ENCODE measurements at regions not wholly inside any gene's neighbourhood (a gene's known extent, or its start where the extent isn't known, plus 50 kb on each side); places are given as distances from the start of the nearest gene placed in this dataset.

DNA sequence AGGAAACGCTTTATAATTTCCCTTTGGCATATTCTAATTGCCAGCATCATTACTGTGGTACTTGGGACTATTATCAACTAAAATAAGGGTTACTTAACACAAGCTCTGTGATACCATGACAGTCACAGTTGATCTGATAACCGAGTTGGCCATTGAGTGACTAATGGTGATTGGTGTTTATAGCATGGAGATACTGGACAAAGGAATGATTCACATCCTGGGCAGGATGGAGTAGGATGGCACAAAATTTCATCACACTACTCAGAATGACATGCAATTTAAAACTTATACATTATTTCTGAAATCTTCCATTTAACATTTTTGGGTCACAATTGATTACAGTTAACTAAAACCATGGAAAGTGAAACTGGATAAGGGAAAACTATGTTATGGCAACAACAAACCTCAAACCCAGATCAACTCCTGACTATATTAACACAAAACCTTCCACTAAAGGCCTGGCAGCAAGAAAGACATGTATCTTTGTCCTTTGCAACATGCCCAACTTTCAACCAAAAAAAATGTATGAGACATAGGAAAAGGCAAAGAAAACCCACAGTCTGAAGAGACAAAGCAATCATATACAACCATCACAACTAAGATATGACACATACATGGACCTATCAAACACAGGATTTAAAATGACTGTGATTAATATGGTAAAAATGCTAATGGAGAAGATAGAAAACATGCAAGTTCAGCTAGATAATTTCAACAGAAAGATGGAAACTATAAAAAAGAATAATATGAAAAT lies 208.5 kb upstream of the NRP1 start:
- DNase-seq = no peak

DNA sequence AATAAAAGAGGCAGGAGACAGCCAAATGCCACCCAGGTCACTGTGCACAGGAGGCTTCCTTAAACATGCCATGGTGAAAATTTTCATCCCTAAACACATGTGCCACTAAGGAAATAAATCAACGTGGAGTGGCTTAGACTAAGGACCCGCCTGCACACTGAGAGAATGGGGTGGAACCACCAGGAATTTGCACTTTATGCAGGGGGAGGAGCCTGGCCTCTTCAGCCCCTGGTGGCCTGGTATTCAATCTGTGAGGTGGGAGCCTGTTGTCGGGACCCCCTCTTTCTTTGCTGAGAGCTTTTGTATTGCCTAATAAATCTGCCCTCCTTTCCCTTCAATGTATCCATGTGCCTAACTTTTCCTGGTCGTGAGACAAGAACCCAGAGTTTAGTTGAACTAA lies 204.6 kb upstream of the NRP1 start:
- DNase-seq = no peak

DNA sequence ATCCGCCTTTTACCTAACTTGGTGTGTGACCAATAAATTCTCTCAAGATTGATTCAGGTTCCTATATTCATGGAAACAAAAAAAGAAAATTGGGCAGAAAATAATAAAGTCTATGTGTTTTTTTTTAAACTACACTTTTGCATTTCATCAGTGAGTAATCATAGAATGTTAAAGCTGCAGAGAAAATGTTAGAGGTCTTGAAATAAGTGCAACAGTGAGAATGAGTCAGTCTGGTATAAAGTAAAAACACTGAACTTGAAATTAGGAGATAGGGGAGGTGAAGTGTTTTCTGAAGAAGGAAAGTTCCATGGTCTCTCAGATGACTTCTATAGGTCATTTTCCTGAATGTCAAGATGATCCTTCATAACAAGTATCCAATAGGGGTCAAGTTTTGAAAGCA lies 202.6 kb upstream of the NRP1 start:
- DNase-seq = no peak

DNA sequence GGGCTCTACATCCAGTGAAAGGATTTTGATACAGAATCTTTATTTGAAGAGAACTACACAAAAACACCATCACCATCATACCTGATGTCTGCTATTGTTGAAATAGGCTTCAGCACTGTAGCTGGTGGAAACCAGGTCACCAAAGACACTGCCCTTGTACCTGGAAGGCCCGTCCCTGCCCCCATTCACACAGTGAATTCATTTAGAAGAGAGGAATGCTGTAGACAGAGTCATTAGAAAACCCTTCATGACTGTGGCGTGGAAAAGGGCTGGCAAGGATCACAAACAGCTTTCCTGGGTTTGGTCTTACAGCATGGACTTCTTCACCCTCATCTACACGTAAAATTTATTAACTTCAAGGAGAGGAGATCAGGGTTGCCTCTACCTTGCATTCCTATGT lies 202.0 kb upstream of the NRP1 start:
- DNase-seq = no peak

DNA sequence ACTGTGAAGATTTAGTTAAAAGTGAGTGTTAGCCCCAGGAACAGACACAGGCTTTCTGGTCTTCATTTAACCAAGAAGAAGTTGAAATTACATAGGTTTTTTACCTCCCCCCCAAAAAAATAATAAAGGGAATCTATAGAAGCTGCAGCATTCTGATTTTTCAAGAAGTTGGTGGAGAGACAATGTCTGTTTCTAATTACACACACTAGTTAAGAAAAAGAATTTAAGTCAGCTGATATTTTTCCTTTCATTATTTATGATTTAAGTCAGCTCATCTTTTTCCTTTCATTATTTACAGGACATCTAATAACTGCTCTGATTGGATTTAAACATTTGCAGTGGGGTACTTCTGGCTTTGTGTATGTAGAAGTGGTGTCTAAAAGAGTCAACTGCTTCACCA lies 201.4 kb upstream of the NRP1 start:
- no peak for DNase-seq

DNA sequence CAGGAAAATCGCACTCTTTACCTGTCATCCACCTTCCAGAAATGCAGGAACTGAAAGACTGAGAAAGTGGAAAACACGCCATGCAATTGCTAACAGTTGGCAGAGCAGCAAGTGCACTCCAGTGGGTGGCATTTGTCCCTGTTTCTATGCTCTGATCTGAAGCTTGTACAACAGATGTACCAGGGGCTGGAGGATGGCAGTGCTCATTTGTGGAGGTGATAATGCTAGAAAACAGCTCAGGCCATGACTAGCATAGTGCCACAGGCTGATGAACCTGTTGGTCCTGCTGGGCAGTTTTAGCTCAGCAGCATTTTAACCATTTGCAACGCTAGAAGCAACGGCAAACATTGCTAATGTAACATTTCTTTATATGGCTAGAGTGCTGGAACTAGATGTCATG lies 199.9 kb upstream of the NRP1 start:
- DNase-seq = no peak

DNA sequence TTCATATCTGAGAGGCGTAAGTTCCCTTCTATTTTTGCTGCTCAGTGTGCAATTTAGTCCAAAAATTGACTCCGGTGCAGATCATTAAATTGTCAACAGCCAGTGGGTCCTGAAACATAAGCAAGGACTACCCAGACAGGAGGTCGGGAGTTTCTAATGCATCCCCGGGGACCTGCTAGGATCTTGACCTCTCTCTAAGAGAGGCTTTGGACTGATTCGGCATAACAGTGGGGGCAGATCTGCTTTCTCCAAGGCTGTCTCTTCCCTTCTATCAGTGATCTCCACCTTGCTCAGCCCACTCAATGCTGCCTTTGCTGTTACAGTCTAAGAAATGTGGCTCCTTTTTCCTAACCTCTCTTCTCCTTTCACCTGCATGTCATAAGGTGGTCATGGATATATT lies 199.1 kb upstream of the NRP1 start:
- no peak for DNase-seq

DNA sequence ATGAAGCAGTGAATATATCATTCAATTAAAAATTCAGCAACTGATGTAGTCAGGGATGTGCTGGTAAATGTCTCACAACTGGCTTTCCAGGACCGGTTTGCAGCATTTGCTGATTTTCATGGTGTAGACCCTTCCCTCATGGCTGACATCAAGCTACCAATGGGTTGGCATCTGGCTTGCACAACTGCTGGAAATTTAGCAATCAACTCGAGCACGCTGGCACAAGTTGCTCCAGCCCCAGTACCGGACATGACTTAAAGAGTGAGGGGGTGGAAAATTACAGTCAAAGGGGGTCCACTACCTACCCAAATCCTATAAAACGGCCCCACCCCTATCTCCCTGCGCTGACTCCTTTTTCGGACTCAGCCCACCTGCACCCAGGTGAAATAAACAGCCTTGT lies 198.4 kb upstream of the NRP1 start:
- DNase-seq = no peak

DNA sequence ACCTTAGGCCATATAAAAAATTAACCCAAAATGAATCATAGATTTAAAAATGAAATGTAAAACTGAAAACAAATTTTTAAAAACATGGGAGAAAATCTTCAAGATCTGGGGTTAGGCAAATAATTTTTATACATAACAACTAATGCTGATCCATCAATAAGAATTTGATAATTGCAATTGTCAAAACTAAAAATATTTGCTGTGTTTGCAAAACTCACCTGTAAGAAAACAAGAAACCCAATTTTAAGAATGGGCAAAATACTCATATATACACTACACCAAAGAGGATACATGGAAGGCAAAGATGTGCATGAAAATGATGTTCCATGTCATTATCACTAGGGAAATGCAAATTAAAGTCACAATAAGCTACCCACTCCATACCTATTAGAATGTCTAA lies 194.8 kb upstream of the NRP1 start:
- no peak for DNase-seq

DNA sequence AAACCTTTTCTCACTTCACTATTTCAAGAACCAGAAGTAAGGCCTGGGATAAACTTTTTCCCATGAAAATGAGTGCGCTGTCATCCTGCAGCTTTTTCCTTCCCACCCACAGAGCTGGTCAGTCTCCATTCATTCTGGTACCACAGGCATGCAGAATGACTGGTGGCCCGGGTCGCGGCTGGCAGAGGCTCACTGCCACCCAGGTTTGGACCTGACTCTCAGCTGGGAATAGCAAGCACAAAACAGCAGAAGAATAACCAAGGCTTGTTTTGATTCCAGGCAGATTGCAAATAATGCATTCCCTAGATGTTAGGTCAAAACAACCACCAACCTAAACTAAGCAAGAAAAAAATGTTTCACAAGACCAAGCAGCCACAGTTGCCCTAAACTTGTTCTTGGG lies 190.5 kb upstream of the NRP1 start:
- DNase-seq = no peak

DNA sequence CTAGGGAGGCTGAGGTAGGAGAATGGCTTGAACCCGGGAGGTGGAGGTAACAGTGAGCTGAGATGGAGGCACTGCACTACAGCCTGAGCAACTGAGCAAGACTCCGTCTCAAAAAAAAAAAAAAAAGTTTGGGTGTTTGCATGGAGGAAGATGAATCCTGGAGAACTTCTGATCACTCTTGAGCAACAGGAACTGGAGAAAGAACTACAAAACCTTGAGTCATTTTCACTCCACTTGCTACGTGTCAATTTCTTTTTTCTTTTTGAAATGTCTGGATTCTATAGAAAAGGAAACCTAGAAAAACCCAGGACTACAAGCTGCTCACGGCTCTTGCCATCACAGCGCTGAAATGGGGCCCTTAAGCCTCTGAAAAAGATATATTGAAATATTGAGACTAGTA lies 189.6 kb upstream of the NRP1 start:
- DNase-seq = no peak

DNA sequence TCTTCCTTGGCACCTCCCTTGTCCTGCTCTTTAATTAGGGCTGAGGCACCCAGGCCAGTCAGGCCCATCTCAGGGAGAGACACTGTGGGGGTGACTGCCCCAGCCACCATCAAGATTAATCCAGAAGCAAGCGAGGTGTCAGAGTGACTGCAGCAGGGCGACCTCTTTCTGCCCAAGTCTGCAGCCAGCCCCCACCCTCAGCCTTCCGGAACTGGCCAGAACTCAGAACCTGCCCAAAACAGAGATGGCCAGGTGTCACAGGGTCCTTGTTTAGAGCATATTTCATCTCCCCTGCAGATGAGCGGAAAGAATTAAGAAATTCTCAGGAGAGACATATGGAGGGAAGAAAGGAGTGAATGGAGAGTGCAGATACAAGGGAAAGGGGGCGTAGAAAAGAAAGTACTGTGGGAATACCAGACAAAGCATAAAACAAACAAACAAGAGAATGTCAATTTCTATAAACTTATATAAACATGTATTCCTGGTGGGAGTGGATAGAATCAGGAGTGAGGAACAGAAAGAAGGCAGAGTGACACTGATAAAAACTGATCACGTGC lies 188.8 kb upstream of the NRP1 start:
- no peak for DNase-seq

DNA sequence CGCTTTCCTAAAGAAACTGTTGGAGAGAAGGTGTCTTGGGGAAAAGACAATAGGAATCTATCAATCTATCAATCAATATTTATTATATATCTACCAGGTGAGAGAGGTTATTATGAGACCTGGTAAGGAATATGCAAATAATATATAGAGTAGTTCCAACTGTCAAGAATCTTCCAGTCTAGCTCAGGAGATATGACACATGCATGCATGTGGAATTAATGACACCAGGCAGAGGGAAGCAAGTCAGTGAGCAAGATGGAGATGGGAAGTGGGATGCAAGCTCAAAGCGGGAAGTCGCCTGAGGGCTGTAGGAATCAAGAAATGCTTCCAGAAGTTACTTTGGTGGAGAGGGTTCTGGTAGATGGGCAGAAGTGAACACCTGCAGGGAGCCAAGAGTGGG lies 187.4 kb upstream of the NRP1 start:
- no peak for DNase-seq

DNA sequence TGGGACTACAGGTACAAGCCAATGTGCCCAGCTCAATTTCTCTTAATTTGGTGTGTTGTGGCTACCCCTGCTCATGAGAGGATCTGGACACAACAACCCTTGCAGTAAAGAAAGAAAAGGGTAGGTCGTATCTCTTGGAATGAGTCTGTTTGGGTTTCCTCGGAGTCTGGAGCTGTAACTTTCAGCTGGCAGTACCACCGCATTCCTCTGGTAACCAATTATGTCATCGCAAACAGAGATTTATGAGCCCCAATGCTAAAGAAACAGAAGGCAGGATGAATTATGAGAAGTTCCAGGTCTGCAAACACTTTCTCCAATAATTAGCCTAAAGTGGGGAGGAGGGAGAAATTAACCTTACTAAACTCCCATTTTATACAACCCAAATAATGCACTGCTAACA lies 186.6 kb upstream of the NRP1 start:
- no peak for DNase-seq

DNA sequence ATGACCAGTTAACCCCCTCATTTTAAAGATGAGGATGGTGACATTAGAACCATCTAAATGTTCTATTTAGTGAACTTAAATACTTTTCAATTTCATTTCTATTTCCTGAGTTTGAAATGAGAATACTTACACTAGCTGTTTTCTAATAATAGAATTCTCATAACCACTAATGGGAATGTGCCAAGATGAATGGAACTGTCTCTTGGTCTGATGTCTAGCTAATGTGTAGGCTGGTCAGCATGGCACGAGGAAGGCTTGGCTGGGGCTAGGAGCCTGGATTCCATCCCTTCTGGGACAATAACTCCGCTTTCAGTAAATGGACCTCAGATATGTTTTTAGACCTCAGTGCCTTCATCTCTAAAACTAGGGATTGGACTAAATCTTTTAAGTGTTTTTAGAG lies 185.8 kb upstream of the NRP1 start:
- DNase-seq = no peak

DNA sequence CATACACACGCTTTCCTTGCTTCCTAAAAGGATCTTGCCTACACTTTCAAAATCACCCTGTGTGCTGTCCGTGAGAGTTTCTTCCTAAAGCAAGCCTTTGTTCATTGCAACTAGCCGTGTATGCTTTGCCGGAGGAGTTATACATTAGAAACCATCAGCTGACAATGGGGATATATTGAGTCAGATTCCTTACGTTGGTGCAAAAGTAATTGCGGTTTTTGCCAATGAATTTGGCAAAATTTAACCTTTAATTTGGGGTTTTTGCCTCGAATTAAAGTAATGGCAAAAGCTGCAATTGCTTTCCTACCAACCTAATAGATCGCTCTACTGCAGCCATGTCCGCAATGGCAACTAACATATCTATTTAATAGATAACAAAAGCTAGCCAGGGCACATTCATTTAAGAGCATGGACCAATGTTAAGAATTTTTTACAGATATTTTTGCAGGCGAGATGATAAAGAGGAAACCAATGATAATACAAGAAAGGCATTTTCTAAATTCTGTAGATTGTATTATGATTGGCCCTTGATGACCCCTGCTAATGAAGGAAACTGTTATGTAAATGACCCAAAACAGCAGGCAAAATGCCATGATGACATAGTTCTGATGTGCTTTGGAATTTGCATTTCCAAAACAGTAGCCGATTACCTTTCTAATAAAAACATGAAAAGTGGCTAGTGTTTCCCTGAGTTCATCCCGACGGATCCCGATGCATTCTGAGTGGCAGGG lies 184.8 kb upstream of the NRP1 start:
- no peak for DNase-seq

DNA sequence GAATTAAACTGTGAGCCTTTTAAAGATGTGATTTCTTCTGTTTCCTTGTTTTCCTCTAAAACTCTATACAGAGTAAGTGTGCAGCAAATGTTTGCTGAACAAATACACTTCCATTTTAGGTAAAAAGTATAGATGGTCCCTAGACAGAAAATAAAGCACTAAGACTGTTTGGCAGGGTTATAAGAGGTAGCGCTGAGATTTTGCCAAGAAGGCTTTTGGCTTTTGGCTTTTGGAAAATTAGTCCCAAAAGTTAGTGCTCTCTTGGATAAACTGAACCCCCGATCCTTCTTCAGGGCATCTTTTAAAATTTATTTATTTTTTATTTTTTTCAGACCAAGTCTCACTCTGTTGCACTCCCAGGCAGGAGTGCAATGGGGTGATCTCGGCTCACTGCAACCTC lies 175.7 kb upstream of the NRP1 start:
- no peak for DNase-seq

DNA sequence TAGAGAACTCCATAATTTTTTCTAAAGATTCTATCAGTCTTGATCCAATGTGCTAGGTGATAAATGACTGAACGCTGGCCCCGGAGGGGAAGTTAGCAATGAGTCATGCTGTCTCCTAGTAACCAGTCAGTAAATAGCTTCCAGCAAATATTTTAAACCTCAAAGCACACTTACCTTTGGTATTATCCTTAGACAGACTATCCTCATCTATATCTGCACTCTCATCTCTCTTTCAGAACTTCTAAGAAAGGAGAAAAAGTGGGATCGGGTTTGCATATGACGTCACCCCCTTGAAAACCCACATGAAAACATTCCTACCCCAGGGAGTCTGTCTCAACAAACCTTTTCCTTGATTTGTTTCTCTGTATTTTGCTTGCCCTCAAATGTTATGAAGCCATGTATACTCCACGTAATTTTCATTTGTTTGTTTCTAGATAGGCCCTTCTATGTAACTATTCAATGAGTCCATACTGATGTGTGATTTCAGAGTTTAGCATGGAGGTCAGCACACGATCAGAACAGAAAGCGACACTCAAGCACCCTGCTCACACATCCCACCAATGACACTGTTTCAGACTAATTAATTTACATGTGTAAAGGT lies 174.9 kb upstream of the NRP1 start:
- DNase-seq = peak; percentile 83

DNA sequence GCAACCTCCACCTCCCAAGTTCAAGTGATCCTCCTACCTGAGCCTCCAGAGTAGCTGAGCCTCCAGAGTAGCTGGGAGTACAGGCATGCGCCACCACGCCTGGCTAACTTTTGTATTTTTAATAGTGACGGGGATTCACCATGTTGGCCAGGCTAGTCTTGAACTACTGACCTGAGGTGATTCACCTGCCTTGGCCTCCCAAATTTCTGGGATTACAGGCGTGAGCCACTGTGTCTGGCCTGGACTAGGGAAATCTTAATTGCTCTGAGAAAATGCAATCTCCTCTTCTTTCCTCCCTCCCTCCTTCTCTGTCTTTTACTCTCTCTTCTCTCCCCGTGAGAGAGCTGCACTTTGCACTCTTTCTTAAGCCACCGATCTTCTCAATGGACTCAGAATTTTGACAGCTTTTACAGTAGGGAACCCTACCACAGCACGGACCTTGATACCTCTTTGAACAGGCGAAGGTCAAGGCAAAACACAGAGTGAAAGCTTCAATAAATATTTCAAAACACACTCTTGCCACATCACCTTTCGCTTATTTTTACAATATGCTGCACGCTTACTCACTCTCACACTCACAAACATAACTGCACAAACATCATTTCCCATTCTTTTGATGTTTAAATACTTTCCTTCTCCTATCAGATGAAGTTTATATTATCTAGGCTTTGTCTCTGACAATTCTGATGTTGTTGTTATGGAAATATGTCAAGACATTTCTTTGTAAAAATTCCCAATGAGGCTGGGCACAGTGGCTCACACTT lies 173.4 kb upstream of the NRP1 start:
- no peak for DNase-seq

DNA sequence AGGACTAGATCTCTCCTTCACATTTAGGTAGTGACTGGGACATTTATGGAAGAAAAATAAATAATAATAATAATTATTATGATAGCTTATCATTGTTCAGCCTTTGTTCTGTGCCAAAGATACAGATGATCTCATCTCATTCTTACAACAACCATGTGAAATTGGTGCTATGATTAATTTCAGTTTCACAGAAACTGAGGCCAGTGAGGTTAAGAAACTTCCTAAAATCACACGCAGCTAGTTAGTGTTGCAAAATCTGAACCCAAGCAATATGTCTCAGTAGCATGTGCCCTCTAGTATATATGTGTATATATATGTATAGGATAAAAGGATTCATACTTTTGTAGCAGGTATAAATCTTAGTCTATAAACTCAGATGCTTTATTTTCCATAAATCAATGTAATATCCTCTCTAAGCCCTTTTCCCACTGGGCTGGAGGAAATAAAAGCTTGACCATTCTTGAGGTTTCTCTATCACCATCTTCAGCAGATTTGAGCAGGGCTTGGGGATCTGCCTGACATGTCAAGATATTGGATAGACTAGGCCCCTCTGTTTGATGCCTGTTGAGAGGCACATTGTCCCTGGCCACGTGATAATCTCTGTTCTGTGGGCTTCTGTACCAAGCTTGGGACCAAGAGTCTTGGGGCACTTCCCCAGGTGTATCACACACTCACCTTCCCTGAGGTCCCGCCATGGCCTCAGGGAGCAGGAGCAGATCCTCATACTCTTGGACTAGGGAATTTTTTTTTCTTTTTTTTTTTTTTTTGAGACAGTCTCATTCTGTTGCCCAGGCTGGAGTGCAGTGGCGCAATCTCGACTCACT lies 172.6 kb upstream of the NRP1 start:
- no peak for DNase-seq

DNA sequence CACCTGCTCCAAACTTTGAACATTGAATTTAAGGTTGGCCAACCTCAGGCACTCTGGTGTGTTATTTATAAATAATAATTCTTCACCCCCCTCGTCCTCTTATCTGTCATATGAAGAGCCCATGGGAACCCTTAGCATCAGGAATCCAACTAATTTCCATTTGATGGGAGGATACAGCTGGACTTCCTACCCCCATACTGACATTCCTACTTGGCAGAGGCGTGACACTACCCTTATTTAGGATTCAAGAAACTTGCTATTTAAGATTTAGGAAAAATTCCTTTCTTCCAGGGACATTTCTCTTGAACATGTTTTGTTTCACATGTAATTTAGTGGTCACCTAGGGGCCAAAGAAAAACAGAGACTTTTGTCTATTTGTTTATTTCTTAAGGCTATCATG lies 171.9 kb upstream of the NRP1 start:
- no peak for DNase-seq

DNA sequence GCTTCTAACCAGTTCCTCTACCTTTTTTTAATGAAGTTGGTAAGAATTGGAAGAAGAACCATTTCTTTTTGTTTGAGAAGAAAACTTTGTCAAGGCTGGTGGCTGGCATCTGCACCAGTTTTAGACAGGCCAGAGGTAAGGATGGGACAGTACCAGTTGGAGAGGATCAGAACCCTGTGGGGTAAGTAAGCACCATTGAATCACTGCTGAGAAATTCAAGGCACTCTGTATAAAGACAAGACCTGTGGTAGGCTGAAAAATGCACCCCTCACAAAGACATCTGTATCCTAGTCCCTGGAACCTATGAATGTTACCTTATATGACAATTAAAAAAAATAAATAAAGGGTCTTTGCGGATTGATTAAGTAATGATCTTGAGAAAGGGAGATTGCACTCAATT lies 166.7 kb upstream of the NRP1 start:
- DNase-seq = no peak

Data from renal pelvis (tissue), 1 donor.